PC-9 (cell line): ENCODE measurements at regions not wholly inside any gene's neighbourhood (a gene's known extent, or its start where the extent isn't known, plus 50 kb on each side); places are given as distances from the start of the nearest gene placed in this dataset.

Experiments used
- BruUV-seq: library from RNA; stranded (reverse); fragments of 400-500 nt; replicated peaks from 2 replicates; lab custom pipeline; 2021; lab: Mats Ljungman, UMichigan
- CTCF ChIA-PET: fragments of 300-600 bp; sonication (Branson Sonifier 250); formaldehyde crosslinking; loops from one replicate; lab custom pipeline; 2022; ENCODE audit warnings: antibody characterized with exemption; lab: Charles Lee
- POLR2A ChIA-PET: fragments of 300-600 bp; sonication (Branson Sonifier 250); formaldehyde crosslinking; loops from one replicate; lab custom pipeline; 2022; ENCODE audit warnings: antibody characterized with exemption; ENCODE audit not compliant: unreplicated experiment; lab: Charles Lee
- DNase-seq, 2 experiments: peaks; one replicate each; pipeline versions ENCODE4 v3.0.0 to v3.0.0-alpha.2; 2015 to 2022; ENCODE audit warnings: mixed read lengths in 1 of 2
- H2AFZ ChIP-seq: fragments of 200-600 bp; sonication (generic); 2 replicates; pipeline ENCODE4 v1.8.1; 2017; ENCODE audit warnings: antibody characterized with exemption
- H3F3A ChIP-seq: fragments of 200-600 bp; sonication (generic); 2 replicates; pipeline ENCODE4 v1.8.1; 2017; ENCODE audit warnings: antibody characterized with exemption, mild to moderate bottlenecking, low read depth; ENCODE audit not compliant: insufficient read depth
- H3K27ac ChIP-seq: fragments of 200-600 bp; sonication (generic); 2 replicates; pipeline ENCODE4 v1.6.1; 2016; ENCODE audit warnings: mixed run types
- H3K27me3 ChIP-seq: fragments of 200-600 bp; sonication (generic); 2 replicates; pipeline ENCODE4 v1.6.1; 2016; ENCODE audit warnings: low read depth, mixed run types; ENCODE audit not compliant: insufficient read depth
- H3K36me3 ChIP-seq: fragments of 200-600 bp; sonication (generic); 2 replicates; pipeline ENCODE4 v1.6.1; 2016; ENCODE audit warnings: low read depth, mixed run types
- H3K4me1 ChIP-seq: fragments of 200-600 bp; sonication (generic); replicated peaks from 2 replicates; pipeline ENCODE4 v1.6.1; 2016; ENCODE audit warnings: mixed run types; ENCODE audit not compliant: insufficient read depth
- H3K4me2 ChIP-seq: fragments of 200-600 bp; sonication (generic); 2 replicates; pipeline ENCODE4 v1.6.1; 2017; ENCODE audit warnings: mixed run types
- H3K4me3 ChIP-seq: fragments of 200-600 bp; sonication (generic); 2 replicates; pipeline ENCODE4 v1.6.1; 2016; ENCODE audit warnings: mixed run types
- H3K79me2 ChIP-seq: fragments of 200-600 bp; sonication (generic); 2 replicates; pipeline ENCODE4 v1.6.1; 2017; ENCODE audit warnings: low read depth, mixed run types
- H3K9me2 ChIP-seq: fragments of 200-600 bp; sonication (generic); 2 replicates; pipeline ENCODE4 v1.8.1; 2017; ENCODE audit warnings: mild to moderate bottlenecking; ENCODE audit not compliant: insufficient read depth
- H3K9me3 ChIP-seq: fragments of 200-600 bp; sonication (generic); 2 replicates; pipeline ENCODE4 v1.8.1; 2016; ENCODE audit warnings: low read depth; ENCODE audit not compliant: insufficient read depth
- H4K20me1 ChIP-seq: fragments of 200-600 bp; sonication (generic); 2 replicates; pipeline ENCODE4 v1.8.1; 2017; ENCODE audit not compliant: insufficient read depth
- EZH2 ChIP-seq: fragments of 200-600 bp; sonication (generic); IDR thresholded peaks from 2 replicates; pipeline ENCODE4 v1.8.0; 2017; ENCODE audit warnings: antibody characterized with exemption, low read depth
- intact Hi-C: fragments of 100-400 bp; cut with micrococcal nuclease; formaldehyde crosslinking; loops from one replicate; pipeline ENCODE4 v1.10.0; 2022; ENCODE audit not compliant: unreplicated experiment
- TF ChIP-seq, protein P1 (sequence below): fragments of 200-600 bp; sonication (generic); conservative IDR thresholded peaks from 2 replicates; pipeline ENCODE4 v1.6.1; 2017; ENCODE audit warnings: mixed run types, antibody characterized with exemption, mild to moderate bottlenecking, moderate library complexity

GRCh38 chr9:97772145-97772544, 75.0 kb upstream of the XPA start:
- H3K27ac ChIP-seq: no peak overlapping the region
- 0 out of 2 replicates have a peak, but pooled peaks cover 8% of the 10 kb centered on the region for H3K4me1 ChIP-seq
- H3K36me3 ChIP-seq: no peaks in the 10 kb centered on the region
- ChIA-PET CTCF (no interaction called here), POLR2A (no interaction called here)
- H3K4me3 ChIP-seq: no peak overlapping the region
- TF ChIP-seq EZH2: no peak
- TF ChIP-seq, protein P1, sequence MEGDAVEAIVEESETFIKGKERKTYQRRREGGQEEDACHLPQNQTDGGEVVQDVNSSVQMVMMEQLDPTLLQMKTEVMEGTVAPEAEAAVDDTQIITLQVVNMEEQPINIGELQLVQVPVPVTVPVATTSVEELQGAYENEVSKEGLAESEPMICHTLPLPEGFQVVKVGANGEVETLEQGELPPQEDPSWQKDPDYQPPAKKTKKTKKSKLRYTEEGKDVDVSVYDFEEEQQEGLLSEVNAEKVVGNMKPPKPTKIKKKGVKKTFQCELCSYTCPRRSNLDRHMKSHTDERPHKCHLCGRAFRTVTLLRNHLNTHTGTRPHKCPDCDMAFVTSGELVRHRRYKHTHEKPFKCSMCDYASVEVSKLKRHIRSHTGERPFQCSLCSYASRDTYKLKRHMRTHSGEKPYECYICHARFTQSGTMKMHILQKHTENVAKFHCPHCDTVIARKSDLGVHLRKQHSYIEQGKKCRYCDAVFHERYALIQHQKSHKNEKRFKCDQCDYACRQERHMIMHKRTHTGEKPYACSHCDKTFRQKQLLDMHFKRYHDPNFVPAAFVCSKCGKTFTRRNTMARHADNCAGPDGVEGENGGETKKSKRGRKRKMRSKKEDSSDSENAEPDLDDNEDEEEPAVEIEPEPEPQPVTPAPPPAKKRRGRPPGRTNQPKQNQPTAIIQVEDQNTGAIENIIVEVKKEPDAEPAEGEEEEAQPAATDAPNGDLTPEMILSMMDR: no peak
- no peak for DNase-seq
- H3F3A ChIP-seq: no peaks in the 10 kb centered on the region
- H2AFZ ChIP-seq: no peak overlapping the region
- no peaks in the 10 kb centered on the region for H3K27me3 ChIP-seq
- no peaks in the 10 kb centered on the region for H3K9me2 ChIP-seq
- intact Hi-C loops: no loop called here
- no TSS peak for BruUV-seq
- H4K20me1 ChIP-seq: no peaks in the 10 kb centered on the region
- no peaks in the 10 kb centered on the region for H3K9me3 ChIP-seq
- no peak overlapping the region for H3K4me2 ChIP-seq
- no peaks in the 10 kb centered on the region for H3K79me2 ChIP-seq

GRCh38 chr9:97773091-97773490, 76.0 kb upstream of the XPA start:
- intact Hi-C loops: no loop called here
- Histone ChIP-seq H3K79me2 (no peaks in the 10 kb centered on the region), H3K27ac (no peak overlapping the region), H3F3A (no peaks in the 10 kb centered on the region), H3K27me3 (no peaks in the 10 kb centered on the region), H4K20me1 (no peaks in the 10 kb centered on the region), H3K4me2 (no peak overlapping the region), H3K4me3 (no peak overlapping the region), H2AFZ (no peak overlapping the region), H3K4me1 (0 out of 2 replicates have a peak, but pooled peaks cover 8% of the 10 kb centered on the region), H3K9me2 (no peaks in the 10 kb centered on the region), H3K36me3 (no peaks in the 10 kb centered on the region), H3K9me3 (peaks cover 2% of the 10 kb centered on the region; the same call in 1 of the 2 replicates)
- POLR2A ChIA-PET: interaction anchor here (0.6 kb wide), 1 partner anchor 27 kb away, joined by 4 read pairs; no protein-coding TSS in a partner anchor
- no peak for TF ChIP-seq EZH2
- TF ChIP-seq, protein P1: no peak
- CTCF ChIA-PET: interaction anchor here (0.6 kb wide), 1 partner anchor 734 kb away, joined by 3 read pairs; the partner anchor contains the start of gene CTSV
- peak in 1 of 2 experiments; percentile 16 for DNase-seq
- BruUV-seq: no TSS peak

DNA sequence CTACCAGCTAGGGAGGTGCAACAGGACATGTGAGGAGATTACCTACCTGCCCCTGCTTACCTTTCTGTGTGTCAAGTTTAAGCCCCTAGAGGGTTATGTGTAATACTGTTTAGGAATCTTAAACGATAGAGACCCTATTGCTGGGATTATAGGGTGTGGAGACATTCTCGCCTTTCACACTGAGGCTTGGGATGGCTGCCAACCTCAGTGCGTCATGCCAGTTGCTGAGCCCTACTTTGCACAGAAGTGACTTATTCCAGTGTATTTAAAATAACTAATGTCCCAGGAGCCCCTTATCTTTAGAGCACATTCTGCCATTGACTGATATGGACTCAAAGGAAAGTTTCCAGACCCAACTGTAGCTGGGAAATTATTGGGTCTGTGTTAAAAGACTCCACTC, 76.6 kb upstream of the XPA start:
- Histone ChIP-seq H3F3A (no peaks in the 10 kb centered on the region), H3K4me3 (no peak overlapping the region), H3K79me2 (no peaks in the 10 kb centered on the region), H3K27ac (no peak overlapping the region), H3K9me3 (peaks cover 8% of the 10 kb centered on the region; the same call in 1 of the 2 replicates), H3K4me2 (no peak overlapping the region), H3K36me3 (no peaks in the 10 kb centered on the region), H2AFZ (no peak overlapping the region), H4K20me1 (no peaks in the 10 kb centered on the region), H3K9me2 (no peaks in the 10 kb centered on the region), H3K4me1 (0 out of 2 replicates have a peak, but pooled peaks cover 8% of the 10 kb centered on the region), H3K27me3 (no peaks in the 10 kb centered on the region)
- peak; percentile 40 to 60 for DNase-seq
- TF ChIP-seq, protein P1: no peak
- TF ChIP-seq EZH2: no peak
- ChIA-PET POLR2A (interaction anchor here (0.6 kb wide), 1 partner anchor 28 kb away, joined by 4 read pairs; no protein-coding TSS in a partner anchor), CTCF (no interaction called here)
- intact Hi-C loops: no loop called here
- no TSS peak for BruUV-seq
